ENCODE measurements at regions not wholly inside any gene's neighbourhood (a gene's known extent, or its start where the extent isn't known, plus 50 kb on each side); places are given as distances from the start of the nearest gene placed in this dataset.

- TF ChIP-seq ZNF780A (CRISPR knock-in tag; IDR thresholded peaks at IDR 0.05) (no peak), CHD7 (IDR thresholded peaks at IDR 0.05; ENCODE audit: low read depth, low read length) (no peak), CHAMP1 (IDR thresholded peaks at IDR 0.05) (peak; percentile 73), HDAC3 (IDR thresholded peaks at IDR 0.05; ENCODE audit: borderline replicate concordance, partially characterized antibody) (peak; percentile 35), HDGF (IDR thresholded peaks at IDR 0.05) (no peak), POLR3G (IDR thresholded peaks at IDR 0.05; ENCODE audit: extremely low read depth, insufficient read length, insufficient replicate concordance) (no peak), MTA1 (IDR thresholded peaks at IDR 0.05; ENCODE audit: borderline replicate concordance) (no peak), XRCC3 (IDR thresholded peaks at IDR 0.05) (no peak), RNF2 (IDR thresholded peaks at IDR 0.05) (no peak), HOXB6 (CRISPR knock-in tag; IDR thresholded peaks at IDR 0.05; ENCODE audit: borderline replicate concordance) (no peak), CREB3L1 (IDR thresholded peaks at IDR 0.05; ENCODE audit: borderline replicate concordance, low read depth) (no peak), JUND (IDR thresholded peaks at IDR 0.05; ENCODE audit: borderline replicate concordance, low read depth, low read length) (peak; percentile 78), JUND (tag; IDR thresholded peaks at IDR 0.05; ENCODE audit: borderline replicate concordance, low read depth, low read length) (peak; percentile 28; the same call in 1 of the 3 replicates)
Measured at GRCh38 chr15:34644061-34644460, 60.6 kb upstream of the GOLGA8B start (continued).
